ENCODE measurements at regions not wholly inside any gene's neighbourhood (a gene's known extent, or its start where the extent isn't known, plus 50 kb on each side); places are given as distances from the start of the nearest gene placed in this dataset.
A peak's percentile ranks its signal among the peaks of the same experiment; 100 is the strongest.

DNA sequence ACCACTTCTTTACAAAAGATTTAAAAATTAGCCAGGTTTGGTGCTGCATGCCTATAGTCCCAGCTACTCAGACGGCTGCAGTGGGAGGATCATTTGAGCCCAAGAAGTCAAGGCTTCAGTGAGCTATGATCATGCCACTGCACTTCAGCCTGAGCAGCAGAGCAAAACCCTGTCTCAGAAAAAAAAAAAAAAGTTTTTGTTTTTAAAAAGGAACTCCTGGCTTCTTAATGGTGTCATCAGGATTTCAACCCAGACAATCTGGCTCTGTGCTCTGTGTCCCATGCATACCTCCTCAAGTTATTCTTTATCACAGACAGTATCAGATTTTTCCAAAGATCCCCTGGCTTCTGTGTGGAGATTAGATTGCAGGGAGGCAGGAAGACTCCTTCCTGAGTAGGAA lies 64.2 kb upstream of the IL12A start:
- H3K4me1 Mint-ChIP-seq (ENCODE audit: low read depth), result peaks cover 78% of the 10 kb centered on the region
- H3K36me3 Mint-ChIP-seq (ENCODE audit: low read depth), result peaks cover 4% of the 10 kb centered on the region; the same call in 1 of the 2 replicates
- no peaks in the 10 kb centered on the region for H3K9me3 Mint-ChIP-seq

DNA sequence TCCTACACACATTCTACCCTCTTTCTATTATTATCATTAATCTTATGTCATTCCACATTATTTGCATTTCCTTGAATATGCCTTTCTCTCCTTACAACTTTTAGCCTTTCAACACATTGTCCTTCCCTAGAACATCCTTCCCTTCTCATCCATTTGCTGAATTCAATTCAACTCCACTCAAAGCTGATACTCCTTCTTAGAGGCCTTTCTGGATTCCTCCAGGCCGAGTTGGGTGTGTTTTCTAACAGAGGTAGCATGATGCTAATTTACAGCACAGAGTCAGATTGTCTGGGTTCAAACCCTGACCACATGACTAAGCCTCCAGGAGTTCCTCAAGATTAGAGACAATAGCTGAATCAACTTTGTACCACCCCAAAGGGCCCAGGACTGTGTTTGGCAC lies 63.4 kb upstream of the IL12A start:
- no peak overlapping the region for H3K4me3 Mint-ChIP-seq
- H3K36me3 Mint-ChIP-seq (ENCODE audit: low read depth), result peaks cover 4% of the 10 kb centered on the region; the same call in 1 of the 2 replicates
- no peak for DNase-seq
- no peaks in the 10 kb centered on the region for H3K27me3 Mint-ChIP-seq (ENCODE audit: insufficient read depth)
- peaks cover 78% of the 10 kb centered on the region for H3K4me1 Mint-ChIP-seq (ENCODE audit: low read depth)
- TF ChIP-seq, protein P1, sequence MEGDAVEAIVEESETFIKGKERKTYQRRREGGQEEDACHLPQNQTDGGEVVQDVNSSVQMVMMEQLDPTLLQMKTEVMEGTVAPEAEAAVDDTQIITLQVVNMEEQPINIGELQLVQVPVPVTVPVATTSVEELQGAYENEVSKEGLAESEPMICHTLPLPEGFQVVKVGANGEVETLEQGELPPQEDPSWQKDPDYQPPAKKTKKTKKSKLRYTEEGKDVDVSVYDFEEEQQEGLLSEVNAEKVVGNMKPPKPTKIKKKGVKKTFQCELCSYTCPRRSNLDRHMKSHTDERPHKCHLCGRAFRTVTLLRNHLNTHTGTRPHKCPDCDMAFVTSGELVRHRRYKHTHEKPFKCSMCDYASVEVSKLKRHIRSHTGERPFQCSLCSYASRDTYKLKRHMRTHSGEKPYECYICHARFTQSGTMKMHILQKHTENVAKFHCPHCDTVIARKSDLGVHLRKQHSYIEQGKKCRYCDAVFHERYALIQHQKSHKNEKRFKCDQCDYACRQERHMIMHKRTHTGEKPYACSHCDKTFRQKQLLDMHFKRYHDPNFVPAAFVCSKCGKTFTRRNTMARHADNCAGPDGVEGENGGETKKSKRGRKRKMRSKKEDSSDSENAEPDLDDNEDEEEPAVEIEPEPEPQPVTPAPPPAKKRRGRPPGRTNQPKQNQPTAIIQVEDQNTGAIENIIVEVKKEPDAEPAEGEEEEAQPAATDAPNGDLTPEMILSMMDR (IDR thresholded peaks at IDR 0.05), result no peak
- peak overlapping the region; percentile 3; the same call in 1 of the 2 replicates for H3K27ac Mint-ChIP-seq
- H3K9me3 Mint-ChIP-seq, result no peaks in the 10 kb centered on the region

More for the DNA sequence above, 64.2 kb upstream of the IL12A start:
- Mint-ChIP-seq H3K27me3 (ENCODE audit: insufficient read depth) (no peaks in the 10 kb centered on the region), H3K27ac (no peak overlapping the region), H3K4me3 (no peak overlapping the region)
- DNase-seq, result no peak
- TF ChIP-seq, protein P1 (IDR thresholded peaks at IDR 0.05), result no peak

DNA sequence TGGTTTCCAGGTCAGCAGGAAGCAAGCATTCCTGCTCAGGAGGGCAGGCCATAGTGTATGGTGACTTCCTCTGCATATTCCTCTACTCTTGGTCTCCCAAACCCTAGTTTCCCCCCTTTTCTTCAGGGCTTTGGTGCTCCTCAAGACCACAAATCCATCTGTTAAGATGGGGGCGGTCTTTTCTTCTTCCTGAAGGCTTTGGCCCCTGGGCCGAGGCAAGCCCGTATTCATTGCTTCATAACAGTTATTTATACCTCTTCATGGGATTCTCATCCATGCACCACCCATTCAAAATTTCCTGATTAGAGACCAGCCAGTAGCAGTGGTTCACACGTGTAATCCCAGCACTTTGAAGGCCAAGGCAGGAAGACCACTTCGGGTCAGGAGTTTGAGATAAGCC lies 62.1 kb upstream of the IL12A start:
- Mint-ChIP-seq H3K27ac (no peak overlapping the region; the same call in 1 of the 2 replicates), H3K4me3 (no peak overlapping the region), H3K27me3 (ENCODE audit: insufficient read depth) (no peaks in the 10 kb centered on the region), H3K9me3 (no peaks in the 10 kb centered on the region), H3K4me1 (ENCODE audit: low read depth) (peaks cover 78% of the 10 kb centered on the region), H3K36me3 (ENCODE audit: low read depth) (peaks cover 4% of the 10 kb centered on the region)
- TF ChIP-seq, protein P1 (IDR thresholded peaks at IDR 0.05), result no peak
- DNase-seq, result no peak

DNA sequence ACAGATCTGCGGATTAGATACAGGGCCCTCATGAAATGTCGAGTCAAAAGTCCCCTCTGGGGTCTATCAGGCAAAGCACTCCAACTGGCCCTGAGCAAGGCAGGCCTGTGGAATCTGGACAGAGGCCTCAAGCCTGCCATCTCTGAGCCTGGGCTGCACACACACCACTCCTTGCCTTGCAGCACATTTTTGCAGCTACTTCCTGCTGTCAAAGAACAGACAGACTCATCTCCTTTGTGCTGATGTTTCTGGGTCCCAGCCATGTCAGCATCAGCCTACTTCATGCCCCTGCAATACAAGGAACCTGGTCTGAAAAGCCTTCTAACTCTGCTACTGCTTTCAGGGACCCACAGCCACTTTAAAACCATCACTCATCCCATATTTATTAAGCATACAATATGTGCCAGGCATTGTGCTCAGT lies 60.6 kb upstream of the IL12A start:
- DNase-seq, result peak; percentile 38
- peak overlapping the region; percentile 87 for H3K27ac Mint-ChIP-seq
- peak overlapping the region; percentile 42 for H3K4me3 Mint-ChIP-seq

DNA sequence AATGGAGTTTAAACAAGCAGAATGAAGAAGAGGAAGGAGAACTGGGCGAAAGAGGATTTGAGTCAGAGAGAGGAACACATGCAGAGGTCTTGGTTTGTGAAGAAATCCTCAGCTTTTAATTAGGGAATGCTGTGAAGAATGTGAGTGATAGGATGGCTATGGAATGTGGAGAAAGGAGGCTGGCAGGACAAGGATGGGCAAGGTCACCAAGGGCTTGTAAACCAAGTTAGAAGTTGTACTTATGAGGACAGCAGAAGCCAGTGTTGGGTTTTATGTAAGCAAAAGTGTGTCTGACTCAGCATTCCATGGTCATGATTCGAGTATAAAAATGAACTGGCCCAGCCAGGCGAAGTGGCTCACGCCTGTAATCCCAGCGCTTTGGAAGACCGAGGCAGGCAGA lies 60.0 kb upstream of the IL12A start:
- peaks cover 8% of the 10 kb centered on the region for H3K9me3 Mint-ChIP-seq
- DNase-seq, result peak; percentile 99
- TF ChIP-seq, protein P1 (IDR thresholded peaks at IDR 0.05), result no peak
- H3K27ac Mint-ChIP-seq, result peak overlapping the region; percentile 87
- H3K36me3 Mint-ChIP-seq (ENCODE audit: low read depth), result peaks cover 13% of the 10 kb centered on the region
- peaks cover 74% of the 10 kb centered on the region for H3K4me1 Mint-ChIP-seq (ENCODE audit: low read depth)
- peak overlapping the region; percentile 42 for H3K4me3 Mint-ChIP-seq
- peaks cover 2% of the 10 kb centered on the region; the same call in 1 of the 2 replicates for H3K27me3 Mint-ChIP-seq (ENCODE audit: insufficient read depth)

More for the DNA sequence above, 60.6 kb upstream of the IL12A start:
- peaks cover 2% of the 10 kb centered on the region for H3K9me3 Mint-ChIP-seq
- peaks cover 79% of the 10 kb centered on the region for H3K4me1 Mint-ChIP-seq (ENCODE audit: low read depth)
- H3K36me3 Mint-ChIP-seq (ENCODE audit: low read depth), result peaks cover 7% of the 10 kb centered on the region
- peaks cover under 1% of the 10 kb centered on the region; the same call in 1 of the 2 replicates for H3K27me3 Mint-ChIP-seq (ENCODE audit: insufficient read depth)
- TF ChIP-seq, protein P1 (IDR thresholded peaks at IDR 0.05), result no peak

Data from HFFc6 (cell line).